Caco-2 (cell line): ENCODE measurements at regions not wholly inside any gene's neighbourhood (a gene's known extent, or its start where the extent isn't known, plus 50 kb on each side); places are given as distances from the start of the nearest gene placed in this dataset.

ENCODE experiments used
- BruUV-seq: library from RNA; stranded (reverse); fragments of 400-500 nt; replicated peaks from 2 replicates; lab custom pipeline; 2021; lab: Mats Ljungman, UMichigan
- CTCF ChIA-PET: fragments of 300-600 bp; sonication (Branson Sonifier 250); formaldehyde crosslinking; loops from one replicate; lab custom pipeline; 2022; ENCODE audit warnings: antibody characterized with exemption; lab: Charles Lee
- POLR2A ChIA-PET: fragments of 300-600 bp; sonication (Branson Sonifier 250); formaldehyde crosslinking; loops from one replicate; lab custom pipeline; 2022; ENCODE audit warnings: antibody characterized with exemption; lab: Charles Lee
- DNase-seq, 2 experiments: peaks; one replicate each; pipeline versions ENCODE4 v3.0.0 to v3.0.0-alpha.2; 2020 to 2022
- H3K27me3 ChIP-seq: replicated peaks from 2 replicates; pipeline ENCODE4 v1.6.0; 2011; ENCODE audit warnings: low read length; ENCODE audit not compliant: control insufficient read depth, insufficient read depth
- H3K36me3 ChIP-seq: 2 replicates; pipeline ENCODE4 v1.5.1; 2011; ENCODE audit warnings: low read length; ENCODE audit not compliant: control insufficient read depth, insufficient read depth
- H3K4me1 ChIP-seq: fragments of 250-450 bp; sonication (Bioruptor Pico); 2 replicates; pipeline ENCODE4 v1.5.1; 2020; ENCODE audit warnings: mild to moderate bottlenecking
- H3K4me3 ChIP-seq: 2 replicates; pipeline ENCODE4 v1.5.1; 2011; ENCODE audit warnings: low read depth, mild to moderate bottlenecking, control low read depth, low read length
- H3K9me3 ChIP-seq: fragments of 250-450 bp; sonication (Bioruptor Pico); 2 replicates; pipeline ENCODE4 v1.5.1; 2020; ENCODE audit warnings: mild to moderate bottlenecking, moderate library complexity
- H3K27ac Mint-ChIP-seq: one replicate; pipeline ENCODE4 v1.8.0; 2022; ENCODE audit warnings: mixed read lengths; ENCODE audit not compliant: unreplicated experiment
- H3K27me3 Mint-ChIP-seq: one replicate; pipeline ENCODE4 v1.8.0; 2022; ENCODE audit warnings: mixed read lengths; ENCODE audit not compliant: insufficient read depth, unreplicated experiment
- H3K36me3 Mint-ChIP-seq: one replicate; pipeline ENCODE4 v1.8.0; 2022; ENCODE audit warnings: mild to moderate bottlenecking, mixed read lengths; ENCODE audit not compliant: insufficient read depth, unreplicated experiment
- H3K4me1 Mint-ChIP-seq: one replicate; pipeline ENCODE4 v1.8.0; 2022; ENCODE audit warnings: low read depth, mixed read lengths; ENCODE audit not compliant: unreplicated experiment
- H3K4me3 Mint-ChIP-seq: one replicate; pipeline ENCODE4 v1.8.0; 2022; ENCODE audit warnings: mild to moderate bottlenecking, moderate library complexity, mixed read lengths; ENCODE audit not compliant: unreplicated experiment
- H3K9me3 Mint-ChIP-seq: one replicate; pipeline ENCODE4 v1.8.0; 2022; ENCODE audit warnings: mixed read lengths; ENCODE audit not compliant: unreplicated experiment
- CTCF ChIP-seq, 2 experiments: fragments of 200-600 bp in 1 of 2; IDR thresholded peaks; 1 replicate in 1 of 2; 2 replicates in 1 of 2; pipeline versions ENCODE4 v1.5.1 to v1.8.0; 2011 to 2022; ENCODE audit warnings: antibody characterized with exemption in 1 of 2, control low read depth in 1 of 2, inconsistent platforms in 1 of 2, low read depth in 1 of 2, low read length in 1 of 2, mild to moderate bottlenecking in 1 of 2, moderate library complexity in 1 of 2; ENCODE audit not compliant: insufficient read depth in 1 of 2, severe bottlenecking in 1 of 2, unreplicated experiment in 1 of 2
- intact Hi-C: fragments of 100-400 bp; cut with micrococcal nuclease; formaldehyde crosslinking; loops from one replicate; pipeline ENCODE4 v1.10.0; 2022; ENCODE audit not compliant: unreplicated experiment

- no TSS peak for BruUV-seq
- H3K4me1 Mint-ChIP-seq = peaks cover 19% of the 10 kb centered on the region
- intact Hi-C loops = no loop called here
- Histone ChIP-seq H3K27me3 (no peaks in the 10 kb centered on the region; the same call in 1 of the 2 replicates), H3K4me1 (no peaks in the 10 kb centered on the region), H3K4me3 (no peak overlapping the region), H3K9me3 (no peaks in the 10 kb centered on the region), H3K36me3 (no peaks in the 10 kb centered on the region)
- TF ChIP-seq CTCF (IDR thresholded peaks at IDR 0.05; ENCODE audit: insufficient read depth in 1 of 2, low read depth in 1 of 2, low read length in 1 of 2, severe bottlenecking in 1 of 2, unreplicated experiment in 1 of 2) = no peak
- no peaks in the 10 kb centered on the region for H3K9me3 Mint-ChIP-seq
- POLR2A ChIA-PET = no interaction called here
- H3K36me3 Mint-ChIP-seq = no peaks in the 10 kb centered on the region
- no peak overlapping the region for H3K27ac Mint-ChIP-seq
- no peak overlapping the region for H3K4me3 Mint-ChIP-seq
- CTCF ChIA-PET = no interaction called here
- no peaks in the 10 kb centered on the region for H3K27me3 Mint-ChIP-seq
- DNase-seq = no peak
These were observed 198.7 kb upstream of the MEIS1 start for GRCh38 chr2:66236067-66236685.

- intact Hi-C loops = no loop called here
- no peaks in the 10 kb centered on the region for H3K9me3 Mint-ChIP-seq
- BruUV-seq = no TSS peak
- no peaks in the 10 kb centered on the region for H3K27me3 Mint-ChIP-seq
- peaks cover 13% of the 10 kb centered on the region for H3K4me1 Mint-ChIP-seq
- Histone ChIP-seq H3K4me3 (no peak overlapping the region), H3K36me3 (no peaks in the 10 kb centered on the region), H3K27me3 (no peaks in the 10 kb centered on the region; the same call in 1 of the 2 replicates), H3K9me3 (no peaks in the 10 kb centered on the region), H3K4me1 (no peaks in the 10 kb centered on the region)
- no peak for TF ChIP-seq CTCF (IDR thresholded peaks at IDR 0.05; ENCODE audit: insufficient read depth in 1 of 2, low read depth in 1 of 2, low read length in 1 of 2, severe bottlenecking in 1 of 2, unreplicated experiment in 1 of 2)
- no peak for DNase-seq
- H3K27ac Mint-ChIP-seq = no peak overlapping the region
- POLR2A ChIA-PET = no interaction called here
- CTCF ChIA-PET = no interaction called here
- no peaks in the 10 kb centered on the region for H3K36me3 Mint-ChIP-seq
- no peak overlapping the region for H3K4me3 Mint-ChIP-seq
These were observed 199.5 kb upstream of the MEIS1 start for GRCh38 chr2:66235428-66235827.

- ChIA-PET POLR2A (no interaction called here), CTCF (no interaction called here)
- H3K4me3 Mint-ChIP-seq = no peak overlapping the region
- no peaks in the 10 kb centered on the region for H3K4me1 ChIP-seq
- intact Hi-C loops = no loop called here
- peaks cover 13% of the 10 kb centered on the region for H3K4me1 Mint-ChIP-seq
- H3K27ac Mint-ChIP-seq = peak overlapping the region; percentile 60
- H3K27me3 ChIP-seq = no peaks in the 10 kb centered on the region
- H3K4me3 ChIP-seq = no peak overlapping the region
- H3K36me3 ChIP-seq = no peaks in the 10 kb centered on the region
- DNase-seq = peak in 1 of 2 experiments; percentile 24
- no peaks in the 10 kb centered on the region for H3K36me3 Mint-ChIP-seq
- no peaks in the 10 kb centered on the region for H3K27me3 Mint-ChIP-seq
- no peaks in the 10 kb centered on the region for H3K9me3 ChIP-seq
- H3K9me3 Mint-ChIP-seq = no peaks in the 10 kb centered on the region
- TF ChIP-seq CTCF (IDR thresholded peaks at IDR 0.05; ENCODE audit: insufficient read depth in 1 of 2, low read depth in 1 of 2, low read length in 1 of 2, severe bottlenecking in 1 of 2, unreplicated experiment in 1 of 2) = no peak
- no TSS peak for BruUV-seq
These were observed 200.9 kb upstream of the MEIS1 start for GRCh38 chr2:66233981-66234380.
